ENCODE measurements at regions not wholly inside any gene's neighbourhood (a gene's known extent, or its start where the extent isn't known, plus 50 kb on each side); places are given as distances from the start of the nearest gene placed in this dataset.

DNA sequence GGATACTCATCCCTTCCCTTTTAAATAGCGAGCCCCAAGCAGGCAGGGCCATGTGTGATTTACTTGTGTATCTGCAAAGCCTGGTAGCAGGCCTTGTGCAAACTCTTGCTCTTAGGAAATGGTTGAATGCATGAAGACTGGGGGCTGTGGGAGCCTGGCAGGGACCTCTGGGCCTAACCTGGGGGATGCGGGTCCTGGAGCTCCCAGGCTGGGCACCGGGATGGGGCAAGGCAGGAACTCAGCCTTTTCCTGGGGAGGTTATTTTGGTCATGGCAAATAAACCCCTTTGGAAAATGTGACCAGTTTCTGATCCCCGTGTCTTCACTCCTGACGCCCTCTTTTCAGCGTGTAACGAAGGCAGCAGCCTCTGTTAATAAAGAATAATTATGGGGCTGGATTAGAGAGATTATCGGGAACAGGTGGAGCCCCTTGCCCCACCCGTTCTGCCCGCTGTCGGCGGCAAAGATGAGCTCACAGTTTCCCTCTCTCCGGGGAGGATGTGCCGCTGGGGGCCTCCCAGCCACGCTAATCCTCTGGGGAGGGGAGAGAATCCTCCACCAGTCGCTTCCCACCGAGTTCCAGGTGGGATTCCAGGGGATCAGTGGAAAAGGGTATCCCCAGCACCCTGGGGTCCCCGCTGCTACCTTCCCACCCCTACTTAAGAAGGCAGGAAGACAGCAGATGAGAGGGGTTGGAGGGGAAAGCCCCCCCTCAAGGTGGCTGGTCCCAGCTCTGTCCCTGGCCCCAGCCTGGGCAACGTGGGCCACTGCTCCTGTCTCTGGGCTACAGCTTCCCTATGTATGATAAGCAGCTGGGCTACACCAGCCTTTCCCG is 69.7 kb upstream of the WNT4 start:
- Histone ChIP-seq H3K27ac (ENCODE audit: extremely low read length, insufficient read depth, low read length) (no peak overlapping the region), H3K79me2 (ENCODE audit: insufficient read depth, low read length) (no peaks in the 10 kb centered on the region), H3K9ac (ENCODE audit: insufficient read depth, low read depth, low read length) (no peak overlapping the region), H2AFZ (ENCODE audit: low read length) (no peak overlapping the region), H3K4me1 (ENCODE audit: insufficient read depth, low read length) (no peaks in the 10 kb centered on the region), H3K27me3 (ENCODE audit: control insufficient read depth in 1 of 2, insufficient read depth in 2 of 2, low read length in 2 of 2) (peaks cover 16 to 73% of the 10 kb centered on the region in 2 experiments), H3K9me3 (ENCODE audit: low read length) (no peaks in the 10 kb centered on the region), H3K4me3 (replicated peaks in 1 of 3; ENCODE audit: insufficient read depth in 1 of 3, low read depth in 2 of 3, low read length in 3 of 3) (no peak overlapping the region), H3K36me3 (replicated peaks in 1 of 2; ENCODE audit: control insufficient read depth in 1 of 2, insufficient read depth in 2 of 2, low read length in 2 of 2) (no peaks in the 10 kb centered on the region), H4K20me1 (ENCODE audit: insufficient read depth, low read length) (no peaks in the 10 kb centered on the region), H3K4me2 (ENCODE audit: low read depth, low read length) (no peak overlapping the region)
- FAIRE-seq (no peak), ATAC-seq (no peak), DNase-seq (ENCODE audit: low spot score) (no peak)
- CTCF ChIA-PET (ENCODE audit: low intra/inter-chr PET ratio, low total read pairs) = no interaction called here
- BruUV-seq (replicated peaks) = no TSS peak
- 6% methylated on average over 13 of the region's 20 CpGs for WGBS (ENCODE audit: low lambda C conversion rate)
- in situ Hi-C loops (cut with HindIII; ENCODE audit: extremely low pct_ligation_motif_present, low pct_unique_long_range_greater_than_20kb) = no loop called here
- intact Hi-C loops (cut with micrococcal nuclease; ENCODE audit: unreplicated experiment) = loop anchor here (10.0 kb wide), 1 partner anchor 202 kb away; no protein-coding TSS in a partner anchor
- POLR2A ChIA-PET = no interaction called here
- TF ChIP-seq ELF4 (CRISPR knock-in tag; IDR thresholded peaks at IDR 0.05; ENCODE audit: borderline replicate concordance) (no peak), ZNF550 (CRISPR knock-in tag; IDR thresholded peaks at IDR 0.05; ENCODE audit: borderline replicate concordance) (no peak), RNF2 (conservative IDR thresholded peaks at IDR 0.05; ENCODE audit: low read depth) (no peak), PRMT3 (CRISPR knock-in tag; IDR thresholded peaks at IDR 0.05; ENCODE audit: borderline replicate concordance, low read depth) (no peak), ZNF468 (CRISPR knock-in tag; IDR thresholded peaks at IDR 0.05) (no peak)
- TF ChIP-seq, protein P1, sequence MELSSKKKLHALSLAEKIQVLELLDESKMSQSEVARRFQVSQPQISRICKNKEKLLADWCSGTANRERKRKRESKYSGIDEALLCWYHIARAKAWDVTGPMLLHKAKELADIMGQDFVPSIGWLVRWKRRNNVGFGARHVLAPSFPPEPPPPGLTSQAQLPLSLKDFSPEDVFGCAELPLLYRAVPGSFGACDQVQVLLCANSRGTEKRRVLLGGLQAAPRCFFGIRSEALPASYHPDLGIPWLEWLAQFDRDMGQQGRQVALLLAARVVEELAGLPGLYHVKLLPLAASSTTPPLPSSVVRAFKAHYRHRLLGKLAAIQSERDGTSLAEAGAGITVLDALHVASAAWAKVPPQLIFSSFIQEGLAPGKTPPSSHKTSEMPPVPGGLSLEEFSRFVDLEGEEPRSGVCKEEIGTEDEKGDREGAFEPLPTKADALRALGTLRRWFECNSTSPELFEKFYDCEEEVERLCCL (CRISPR knock-in tag; IDR thresholded peaks at IDR 0.05; ENCODE audit: borderline replicate concordance) = no peak
- TF ChIP-seq, protein P2, sequence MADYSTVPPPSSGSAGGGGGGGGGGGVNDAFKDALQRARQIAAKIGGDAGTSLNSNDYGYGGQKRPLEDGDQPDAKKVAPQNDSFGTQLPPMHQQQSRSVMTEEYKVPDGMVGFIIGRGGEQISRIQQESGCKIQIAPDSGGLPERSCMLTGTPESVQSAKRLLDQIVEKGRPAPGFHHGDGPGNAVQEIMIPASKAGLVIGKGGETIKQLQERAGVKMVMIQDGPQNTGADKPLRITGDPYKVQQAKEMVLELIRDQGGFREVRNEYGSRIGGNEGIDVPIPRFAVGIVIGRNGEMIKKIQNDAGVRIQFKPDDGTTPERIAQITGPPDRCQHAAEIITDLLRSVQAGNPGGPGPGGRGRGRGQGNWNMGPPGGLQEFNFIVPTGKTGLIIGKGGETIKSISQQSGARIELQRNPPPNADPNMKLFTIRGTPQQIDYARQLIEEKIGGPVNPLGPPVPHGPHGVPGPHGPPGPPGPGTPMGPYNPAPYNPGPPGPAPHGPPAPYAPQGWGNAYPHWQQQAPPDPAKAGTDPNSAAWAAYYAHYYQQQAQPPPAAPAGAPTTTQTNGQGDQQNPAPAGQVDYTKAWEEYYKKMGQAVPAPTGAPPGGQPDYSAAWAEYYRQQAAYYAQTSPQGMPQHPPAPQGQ (CRISPR knock-in tag; IDR thresholded peaks at IDR 0.05; ENCODE audit: borderline replicate concordance) = no peak
- TF ChIP-seq, protein P3, sequence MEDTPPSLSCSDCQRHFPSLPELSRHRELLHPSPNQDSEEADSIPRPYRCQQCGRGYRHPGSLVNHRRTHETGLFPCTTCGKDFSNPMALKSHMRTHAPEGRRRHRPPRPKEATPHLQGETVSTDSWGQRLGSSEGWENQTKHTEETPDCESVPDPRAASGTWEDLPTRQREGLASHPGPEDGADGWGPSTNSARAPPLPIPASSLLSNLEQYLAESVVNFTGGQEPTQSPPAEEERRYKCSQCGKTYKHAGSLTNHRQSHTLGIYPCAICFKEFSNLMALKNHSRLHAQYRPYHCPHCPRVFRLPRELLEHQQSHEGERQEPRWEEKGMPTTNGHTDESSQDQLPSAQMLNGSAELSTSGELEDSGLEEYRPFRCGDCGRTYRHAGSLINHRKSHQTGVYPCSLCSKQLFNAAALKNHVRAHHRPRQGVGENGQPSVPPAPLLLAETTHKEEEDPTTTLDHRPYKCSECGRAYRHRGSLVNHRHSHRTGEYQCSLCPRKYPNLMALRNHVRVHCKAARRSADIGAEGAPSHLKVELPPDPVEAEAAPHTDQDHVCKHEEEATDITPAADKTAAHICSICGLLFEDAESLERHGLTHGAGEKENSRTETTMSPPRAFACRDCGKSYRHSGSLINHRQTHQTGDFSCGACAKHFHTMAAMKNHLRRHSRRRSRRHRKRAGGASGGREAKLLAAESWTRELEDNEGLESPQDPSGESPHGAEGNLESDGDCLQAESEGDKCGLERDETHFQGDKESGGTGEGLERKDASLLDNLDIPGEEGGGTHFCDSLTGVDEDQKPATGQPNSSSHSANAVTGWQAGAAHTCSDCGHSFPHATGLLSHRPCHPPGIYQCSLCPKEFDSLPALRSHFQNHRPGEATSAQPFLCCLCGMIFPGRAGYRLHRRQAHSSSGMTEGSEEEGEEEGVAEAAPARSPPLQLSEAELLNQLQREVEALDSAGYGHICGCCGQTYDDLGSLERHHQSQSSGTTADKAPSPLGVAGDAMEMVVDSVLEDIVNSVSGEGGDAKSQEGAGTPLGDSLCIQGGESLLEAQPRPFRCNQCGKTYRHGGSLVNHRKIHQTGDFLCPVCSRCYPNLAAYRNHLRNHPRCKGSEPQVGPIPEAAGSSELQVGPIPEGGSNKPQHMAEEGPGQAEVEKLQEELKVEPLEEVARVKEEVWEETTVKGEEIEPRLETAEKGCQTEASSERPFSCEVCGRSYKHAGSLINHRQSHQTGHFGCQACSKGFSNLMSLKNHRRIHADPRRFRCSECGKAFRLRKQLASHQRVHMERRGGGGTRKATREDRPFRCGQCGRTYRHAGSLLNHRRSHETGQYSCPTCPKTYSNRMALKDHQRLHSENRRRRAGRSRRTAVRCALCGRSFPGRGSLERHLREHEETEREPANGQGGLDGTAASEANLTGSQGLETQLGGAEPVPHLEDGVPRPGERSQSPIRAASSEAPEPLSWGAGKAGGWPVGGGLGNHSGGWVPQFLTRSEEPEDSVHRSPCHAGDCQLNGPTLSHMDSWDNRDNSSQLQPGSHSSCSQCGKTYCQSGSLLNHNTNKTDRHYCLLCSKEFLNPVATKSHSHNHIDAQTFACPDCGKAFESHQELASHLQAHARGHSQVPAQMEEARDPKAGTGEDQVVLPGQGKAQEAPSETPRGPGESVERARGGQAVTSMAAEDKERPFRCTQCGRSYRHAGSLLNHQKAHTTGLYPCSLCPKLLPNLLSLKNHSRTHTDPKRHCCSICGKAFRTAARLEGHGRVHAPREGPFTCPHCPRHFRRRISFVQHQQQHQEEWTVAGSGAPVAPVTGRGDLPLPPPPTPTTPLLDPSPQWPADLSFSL (CRISPR knock-in tag; IDR thresholded peaks at IDR 0.05) = no peak
- TF ChIP-seq, protein P4, sequence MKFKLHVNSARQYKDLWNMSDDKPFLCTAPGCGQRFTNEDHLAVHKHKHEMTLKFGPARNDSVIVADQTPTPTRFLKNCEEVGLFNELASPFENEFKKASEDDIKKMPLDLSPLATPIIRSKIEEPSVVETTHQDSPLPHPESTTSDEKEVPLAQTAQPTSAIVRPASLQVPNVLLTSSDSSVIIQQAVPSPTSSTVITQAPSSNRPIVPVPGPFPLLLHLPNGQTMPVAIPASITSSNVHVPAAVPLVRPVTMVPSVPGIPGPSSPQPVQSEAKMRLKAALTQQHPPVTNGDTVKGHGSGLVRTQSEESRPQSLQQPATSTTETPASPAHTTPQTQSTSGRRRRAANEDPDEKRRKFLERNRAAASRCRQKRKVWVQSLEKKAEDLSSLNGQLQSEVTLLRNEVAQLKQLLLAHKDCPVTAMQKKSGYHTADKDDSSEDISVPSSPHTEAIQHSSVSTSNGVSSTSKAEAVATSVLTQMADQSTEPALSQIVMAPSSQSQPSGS (CRISPR knock-in tag; IDR thresholded peaks at IDR 0.05) = no peak

All from HepG2 (cell line).